Trophoblast cell (in vitro differentiated cells and primary cell): ENCODE measurements at regions not wholly inside any gene's neighbourhood (a gene's known extent, or its start where the extent isn't known, plus 50 kb on each side); places are given as distances from the start of the nearest gene placed in this dataset.

Experiments
- DNase-seq, 2 donors: peaks; one replicate each; pipeline ENCODE4 v3.0.0-alpha.2; 2016
- H2AFZ ChIP-seq: 2 replicates; pipeline ENCODE4 v1.6.1; 2013; ENCODE audit warnings: low read length, moderate library complexity, mild to moderate bottlenecking; ENCODE audit not compliant: insufficient read depth, poor library complexity
- H2AK5ac ChIP-seq: 2 replicates; pipeline ENCODE4 v1.6.1; 2013; ENCODE audit warnings: mild to moderate bottlenecking, low read length
- H2BK120ac ChIP-seq: 2 replicates; pipeline ENCODE4 v1.6.1; 2013; ENCODE audit warnings: low read length, mild to moderate bottlenecking, moderate library complexity; ENCODE audit not compliant: insufficient read depth, poor library complexity
- H2BK12ac ChIP-seq: 2 replicates; pipeline ENCODE4 v1.6.1; 2013; ENCODE audit warnings: mild to moderate bottlenecking, low read length, moderate library complexity
- H2BK5ac ChIP-seq: 2 replicates; pipeline ENCODE4 v1.6.1; 2013; ENCODE audit warnings: low read length, low read depth, moderate library complexity, mild to moderate bottlenecking; ENCODE audit not compliant: poor library complexity
- H3K14ac ChIP-seq: 2 replicates; pipeline ENCODE4 v1.6.1; 2013; ENCODE audit warnings: mild to moderate bottlenecking, low read length
- H3K18ac ChIP-seq: 2 replicates; pipeline ENCODE4 v1.6.1; 2013; ENCODE audit warnings: mild to moderate bottlenecking, low read length
- H3K23ac ChIP-seq: 2 replicates; pipeline ENCODE4 v1.6.1; 2013; ENCODE audit warnings: low read length
- H3K27ac ChIP-seq: 2 replicates; pipeline ENCODE4 v1.5.1; 2013; ENCODE audit warnings: low read depth, mild to moderate bottlenecking, inconsistent platforms, low read length, moderate library complexity
- H3K27me3 ChIP-seq: 2 replicates; pipeline ENCODE4 v1.6.1; 2013; ENCODE audit warnings: inconsistent platforms, mild to moderate bottlenecking, low read length, moderate library complexity; ENCODE audit not compliant: insufficient read depth
- H3K36me3 ChIP-seq, 2 experiments: 1 replicate in 1 of 2; 2 replicates in 1 of 2; pipeline ENCODE4 v1.6.1; 2013; ENCODE audit warnings: low read length in 2 of 2, mild to moderate bottlenecking in 2 of 2, moderate library complexity in 1 of 2; ENCODE audit not compliant: insufficient read depth in 2 of 2, control insufficient read depth in 1 of 2
- H3K4ac ChIP-seq: 2 replicates; pipeline ENCODE4 v1.6.1; 2013; ENCODE audit warnings: low read depth, mild to moderate bottlenecking, low read length, moderate library complexity
- H3K4me1 ChIP-seq, 2 experiments: 1 replicate in 1 of 2; 2 replicates in 1 of 2; pipeline ENCODE4 v1.6.1; 2013; ENCODE audit warnings: low read length in 2 of 2, mild to moderate bottlenecking in 2 of 2, moderate library complexity in 1 of 2; ENCODE audit not compliant: insufficient read depth in 2 of 2, control insufficient read depth in 1 of 2
- H3K4me2 ChIP-seq: 2 replicates; pipeline ENCODE4 v1.6.1; 2013; ENCODE audit warnings: inconsistent platforms, mild to moderate bottlenecking, low read length, moderate library complexity
- H3K4me3 ChIP-seq: 2 replicates; pipeline ENCODE4 v1.5.1; 2013; ENCODE audit warnings: mild to moderate bottlenecking, low read depth, low read length, inconsistent platforms
- H3K79me1 ChIP-seq: one replicate; pipeline ENCODE4 v1.6.1; 2013; ENCODE audit warnings: low read length
- H3K79me2 ChIP-seq: 2 replicates; pipeline ENCODE4 v1.6.1; 2013; ENCODE audit warnings: low read length, mild to moderate bottlenecking; ENCODE audit not compliant: control insufficient read depth, insufficient read depth, poor library complexity
- H3K9ac ChIP-seq: 2 replicates; pipeline ENCODE4 v1.6.1; 2013; ENCODE audit warnings: mild to moderate bottlenecking, low read length
- H3K9me3 ChIP-seq: 2 replicates; pipeline ENCODE4 v1.6.1; 2013; ENCODE audit warnings: low read depth, mild to moderate bottlenecking, control low read depth, inconsistent platforms, low read length; ENCODE audit not compliant: insufficient read depth
- H4K12ac ChIP-seq: 2 replicates; pipeline ENCODE4 v1.6.1; 2013; ENCODE audit warnings: low read depth, mild to moderate bottlenecking, low read length, moderate library complexity
- H4K8ac ChIP-seq: 2 replicates; pipeline ENCODE4 v1.6.1; 2013; ENCODE audit warnings: low read depth, mild to moderate bottlenecking, low read length, moderate library complexity
- H4K91ac ChIP-seq: one replicate; pipeline ENCODE4 v1.6.1; 2013; ENCODE audit warnings: low read depth, mild to moderate bottlenecking, low read length, moderate library complexity
- WGBS: extraction: QIAGEN DNeasy Blood & Tissue Kit; methylation state at CpG from one replicate; pipeline ENCODE4 v1.1.7; 2013; ENCODE audit warnings: missing lambda C conversion rate; ENCODE audit not compliant: insufficient read length, insufficient coverage; ENCODE audit errors: extremely low coverage; 5-methylcytosine and 5-hydroxymethylcytosine counted together

GRCh38 chr2:128474036-128474955, 155.6 kb upstream of the HS6ST1 start:
- peaks cover 19% of the 10 kb centered on the region for H3K9me3 ChIP-seq
- H3K9ac ChIP-seq = no peak overlapping the region
- no peak overlapping the region for H2AK5ac ChIP-seq
- H3K27me3 ChIP-seq = no peaks in the 10 kb centered on the region
- no peak overlapping the region for H2BK12ac ChIP-seq
- no peaks in the 10 kb centered on the region for H3K79me2 ChIP-seq
- H2BK5ac ChIP-seq = no peak overlapping the region
- H3K4me2 ChIP-seq = no peak overlapping the region
- H2BK120ac ChIP-seq = no peak overlapping the region
- no peaks in the 10 kb centered on the region for H3K36me3 ChIP-seq
- no peak overlapping the region for H3K27ac ChIP-seq
- no peak overlapping the region for H3K14ac ChIP-seq
- no peak overlapping the region for H3K18ac ChIP-seq
- H3K23ac ChIP-seq = no peak overlapping the region
- H3K4me1 ChIP-seq = no peaks in the 10 kb centered on the region
- WGBS = no CpG with 5 or more reads among the region's 10 CpGs
- no peak overlapping the region for H2AFZ ChIP-seq
- no peak overlapping the region for H3K4me3 ChIP-seq
- H4K91ac ChIP-seq = no peak overlapping the region
- H3K79me1 ChIP-seq = no peaks in the 10 kb centered on the region
- no peak for DNase-seq
- H4K12ac ChIP-seq = no peak overlapping the region
- no peak overlapping the region for H3K4ac ChIP-seq
- H4K8ac ChIP-seq = no peak overlapping the region

DNA sequence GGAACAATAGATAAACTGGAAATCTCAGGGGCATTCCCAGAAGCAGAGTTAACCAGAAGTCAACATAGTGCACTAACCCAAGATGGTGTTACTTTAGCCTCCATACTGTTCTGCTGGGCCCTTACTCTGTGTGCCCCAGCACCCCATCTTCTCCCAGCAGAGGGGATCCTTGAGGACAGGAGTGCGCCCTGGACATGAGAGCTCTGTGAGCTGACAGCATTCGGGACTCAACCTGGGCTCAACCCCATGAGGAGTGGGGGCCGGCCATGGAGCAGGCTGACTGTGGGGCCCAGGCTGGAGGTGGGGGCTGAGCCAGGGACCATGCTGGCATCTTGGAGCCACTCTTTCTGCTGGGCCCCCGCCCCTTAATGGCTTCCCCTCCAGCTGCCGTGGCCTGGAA, 156.3 kb upstream of the HS6ST1 start:
- no peak overlapping the region for H2AFZ ChIP-seq
- H4K91ac ChIP-seq = no peak overlapping the region
- H3K27me3 ChIP-seq = no peaks in the 10 kb centered on the region
- H2BK120ac ChIP-seq = no peak overlapping the region
- H3K23ac ChIP-seq = no peak overlapping the region
- H3K9ac ChIP-seq = no peak overlapping the region
- no peak overlapping the region for H3K27ac ChIP-seq
- H2BK5ac ChIP-seq = no peak overlapping the region
- no peak overlapping the region for H3K18ac ChIP-seq
- no peaks in the 10 kb centered on the region for H3K79me2 ChIP-seq
- no peaks in the 10 kb centered on the region for H3K79me1 ChIP-seq
- no peaks in the 10 kb centered on the region for H3K4me1 ChIP-seq
- no CpG with 5 or more reads among the region's 5 CpGs for WGBS
- H4K12ac ChIP-seq = no peak overlapping the region
- no peak overlapping the region for H4K8ac ChIP-seq
- DNase-seq = no peak
- H2AK5ac ChIP-seq = no peak overlapping the region
- no peaks in the 10 kb centered on the region for H3K36me3 ChIP-seq
- H3K9me3 ChIP-seq = peaks cover 14% of the 10 kb centered on the region
- H3K4me2 ChIP-seq = no peak overlapping the region
- no peak overlapping the region for H3K4me3 ChIP-seq
- H3K14ac ChIP-seq = no peak overlapping the region
- H2BK12ac ChIP-seq = no peak overlapping the region
- no peak overlapping the region for H3K4ac ChIP-seq

- no peak overlapping the region for H4K91ac ChIP-seq
- no peaks in the 10 kb centered on the region for H3K27me3 ChIP-seq
- no peak overlapping the region for H3K9ac ChIP-seq
- no peak overlapping the region for H4K12ac ChIP-seq
- H3K14ac ChIP-seq = no peak overlapping the region
- no peak overlapping the region for H3K4me2 ChIP-seq
- H3K9me3 ChIP-seq = peaks cover 9% of the 10 kb centered on the region
- H3K79me1 ChIP-seq = no peaks in the 10 kb centered on the region
- no peak overlapping the region for H3K4ac ChIP-seq
- no peak overlapping the region for H3K18ac ChIP-seq
- DNase-seq = no peak
- H2AK5ac ChIP-seq = no peak overlapping the region
- H2BK120ac ChIP-seq = no peak overlapping the region
- H3K27ac ChIP-seq = no peak overlapping the region
- no CpG with 5 or more reads among the region's 17 CpGs for WGBS
- H2BK5ac ChIP-seq = no peak overlapping the region
- no peaks in the 10 kb centered on the region for H3K4me1 ChIP-seq
- H3K36me3 ChIP-seq = no peaks in the 10 kb centered on the region
- no peaks in the 10 kb centered on the region for H3K79me2 ChIP-seq
- H2BK12ac ChIP-seq = no peak overlapping the region
- no peak overlapping the region for H4K8ac ChIP-seq
- H3K23ac ChIP-seq = no peak overlapping the region
- H3K4me3 ChIP-seq = no peak overlapping the region
- no peak overlapping the region for H2AFZ ChIP-seq
Measured at GRCh38 chr2:128475427-128476211, 157.0 kb upstream of the HS6ST1 start.

DNA sequence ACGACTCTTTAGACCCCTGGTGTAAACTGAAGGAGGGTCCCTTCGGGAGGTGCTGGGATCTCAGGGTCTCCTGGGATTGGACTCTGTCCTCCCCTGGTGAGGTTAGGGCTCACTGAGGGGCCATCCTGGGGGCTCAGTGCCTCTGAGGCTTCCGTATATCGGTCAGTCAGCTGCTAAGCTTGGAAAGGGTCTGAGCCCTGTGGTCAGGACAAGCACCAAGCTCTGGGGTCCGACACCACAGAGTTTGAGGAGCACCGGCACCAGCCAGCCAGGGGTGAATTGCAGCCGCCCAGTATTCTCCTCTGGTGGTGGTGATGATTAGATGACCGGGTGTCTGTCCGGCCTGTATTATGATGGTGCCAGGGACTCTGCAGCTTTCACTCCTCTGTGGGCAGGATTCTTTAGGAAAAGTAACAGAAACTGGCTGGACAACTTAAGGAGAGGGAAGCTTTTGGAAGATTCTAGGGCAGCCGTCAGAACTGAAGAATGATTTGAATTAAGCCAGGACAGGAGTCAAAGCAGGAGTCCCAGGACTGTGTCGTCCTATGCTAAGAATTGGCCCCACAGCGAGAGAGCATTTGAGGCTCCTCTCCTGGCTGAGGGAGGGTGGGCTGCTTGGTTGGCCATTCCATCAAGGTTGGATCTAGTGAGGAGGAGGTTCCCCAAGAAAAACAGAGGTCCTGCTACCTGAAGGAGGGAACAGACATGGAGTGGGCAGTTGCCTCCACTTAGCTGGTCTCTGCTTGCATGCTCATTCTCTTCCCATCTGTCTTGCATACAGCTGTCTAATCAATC, 158.6 kb upstream of the HS6ST1 start:
- no peak overlapping the region for H2BK5ac ChIP-seq
- no peak overlapping the region for H2AFZ ChIP-seq
- no peaks in the 10 kb centered on the region for H3K79me1 ChIP-seq
- no peak overlapping the region for H2BK12ac ChIP-seq
- H3K79me2 ChIP-seq = no peaks in the 10 kb centered on the region
- H3K27ac ChIP-seq = no peak overlapping the region
- no peaks in the 10 kb centered on the region for H3K36me3 ChIP-seq
- no peak overlapping the region for H3K4me2 ChIP-seq
- DNase-seq = no peak
- H4K12ac ChIP-seq = no peak overlapping the region
- H3K18ac ChIP-seq = no peak overlapping the region
- H4K91ac ChIP-seq = no peak overlapping the region
- no peaks in the 10 kb centered on the region for H3K4me1 ChIP-seq
- no CpG with 5 or more reads among the region's 12 CpGs for WGBS
- no peak overlapping the region for H2AK5ac ChIP-seq
- no peak overlapping the region for H3K14ac ChIP-seq
- peaks cover 2% of the 10 kb centered on the region for H3K9me3 ChIP-seq
- no peak overlapping the region for H2BK120ac ChIP-seq
- no peaks in the 10 kb centered on the region for H3K27me3 ChIP-seq
- no peak overlapping the region for H3K9ac ChIP-seq
- H4K8ac ChIP-seq = no peak overlapping the region
- no peak overlapping the region for H3K4ac ChIP-seq
- H3K23ac ChIP-seq = no peak overlapping the region
- no peak overlapping the region for H3K4me3 ChIP-seq
